SU-DHL-6 (cell line): ENCODE measurements at regions not wholly inside any gene's neighbourhood (a gene's known extent, or its start where the extent isn't known, plus 50 kb on each side); places are given as distances from the start of the nearest gene placed in this dataset.

Experiments
- H2AFZ ChIP-seq: fragments of 200-600 bp; sonication (generic); 2 replicates; pipeline ENCODE4 v1.6.1; 2014; ENCODE audit warnings: low read depth, mild to moderate bottlenecking, moderate library complexity, mixed read lengths, antibody characterized with exemption, low read length; ENCODE audit not compliant: severe bottlenecking
- H3F3A ChIP-seq: fragments of 200-600 bp; shearing (Covaris generic); 2 replicates; pipeline ENCODE4 v1.6.0; 2016; ENCODE audit warnings: antibody characterized with exemption, mild to moderate bottlenecking; ENCODE audit not compliant: insufficient read depth
- H3K27ac ChIP-seq: fragments of 200-600 bp; sonication (generic); 2 replicates; pipeline ENCODE4 v1.5.1; 2016; ENCODE audit warnings: low read depth, mild to moderate bottlenecking, low read length, moderate library complexity, mixed read lengths
- H3K27me3 ChIP-seq: fragments of 200-600 bp; sonication (generic), shearing (Covaris generic); 2 replicates; pipeline ENCODE4 v1.6.0; 2014; ENCODE audit warnings: mild to moderate bottlenecking, low read length
- H3K36me3 ChIP-seq: fragments of 200-600 bp; sonication (generic); 2 replicates; pipeline ENCODE4 v1.6.1; 2014; ENCODE audit warnings: mild to moderate bottlenecking, low read length, mixed read lengths
- H3K4me2 ChIP-seq: fragments of 300-600, 200-600 bp; shearing (Covaris generic), sonication (generic); 2 replicates; pipeline ENCODE4 v1.6.0; 2014; ENCODE audit warnings: low read length, low read depth, mild to moderate bottlenecking; ENCODE audit not compliant: poor library complexity, severe bottlenecking
- H3K4me3 ChIP-seq: fragments of 200-600 bp; sonication (generic); 2 replicates; pipeline ENCODE4 v1.5.1; 2014; ENCODE audit warnings: antibody characterized with exemption, low read length, mild to moderate bottlenecking, mixed read lengths; ENCODE audit not compliant: insufficient read depth, poor library complexity, severe bottlenecking
- H3K79me2 ChIP-seq: fragments of 200-600 bp; sonication (generic); 2 replicates; pipeline ENCODE4 v1.6.1; 2014; ENCODE audit warnings: mild to moderate bottlenecking, low read length, moderate library complexity; ENCODE audit not compliant: insufficient read depth
- H3K9ac ChIP-seq: fragments of 200-600 bp; sonication (generic); 2 replicates; pipeline ENCODE4 v1.7.0; 2014; ENCODE audit warnings: mild to moderate bottlenecking, low read length
- H3K9me2 ChIP-seq: fragments of 200-600 bp; sonication (generic); replicated peaks from 2 replicates; pipeline ENCODE4 v1.6.1; 2014; ENCODE audit warnings: low read length; ENCODE audit not compliant: insufficient read depth
- H3K9me3 ChIP-seq: fragments of 200-600 bp; sonication (generic); 2 replicates; pipeline ENCODE4 v1.6.1; 2014; ENCODE audit warnings: low read length, mixed read lengths; ENCODE audit not compliant: insufficient read depth
- H4K20me1 ChIP-seq: fragments of 200-600 bp; sonication (generic); 2 replicates; pipeline ENCODE4 v1.6.1; 2014; ENCODE audit warnings: low read depth, mild to moderate bottlenecking, antibody characterized with exemption, low read length, moderate library complexity, mixed read lengths
- CTCF ChIP-seq: fragments of 200-600 bp; sonication (generic); IDR thresholded peaks from one replicate; pipeline ENCODE4 v1.5.1; 2017; ENCODE audit warnings: antibody characterized with exemption, mild to moderate bottlenecking, low read length, moderate library complexity; ENCODE audit not compliant: insufficient read depth, poor library complexity, severe bottlenecking
- EZH2phosphoT487 ChIP-seq: fragments of 200-600 bp; sonication (generic), shearing (Covaris generic); conservative IDR thresholded peaks from 2 replicates; pipeline ENCODE4 v1.6.1; 2018; ENCODE audit warnings: mild to moderate bottlenecking, antibody characterized with exemption, low read length, moderate library complexity, mixed read lengths

GRCh38 chr13:83677985-83678384 is 204.3 kb downstream of the SLITRK1 start:
- H3K36me3 ChIP-seq = no peaks in the 10 kb centered on the region
- H4K20me1 ChIP-seq = no peaks in the 10 kb centered on the region
- TF ChIP-seq EZH2phosphoT487 (no peak), CTCF (no peak)
- no peak overlapping the region for H3K4me2 ChIP-seq
- no peaks in the 10 kb centered on the region for H3K9me3 ChIP-seq
- H3F3A ChIP-seq = no peaks in the 10 kb centered on the region
- no peak overlapping the region for H2AFZ ChIP-seq
- no peak overlapping the region for H3K4me3 ChIP-seq
- H3K9me2 ChIP-seq = no peaks in the 10 kb centered on the region
- H3K27me3 ChIP-seq = no peaks in the 10 kb centered on the region
- no peaks in the 10 kb centered on the region for H3K79me2 ChIP-seq
- no peak overlapping the region for H3K9ac ChIP-seq
- no peak overlapping the region for H3K27ac ChIP-seq

GRCh38 chr13:83672612-83673011 is 209.7 kb downstream of the SLITRK1 start:
- Histone ChIP-seq H2AFZ (no peak overlapping the region), H3K9ac (no peak overlapping the region), H4K20me1 (no peaks in the 10 kb centered on the region), H3K27ac (no peak overlapping the region), H3K79me2 (no peaks in the 10 kb centered on the region), H3K4me2 (no peak overlapping the region), H3K9me2 (no peaks in the 10 kb centered on the region), H3K4me3 (no peak overlapping the region), H3K36me3 (no peaks in the 10 kb centered on the region), H3F3A (no peaks in the 10 kb centered on the region), H3K27me3 (no peaks in the 10 kb centered on the region), H3K9me3 (no peaks in the 10 kb centered on the region)
- TF ChIP-seq EZH2phosphoT487 (no peak), CTCF (no peak)

GRCh38 chr13:83667606-83668005 is 214.7 kb downstream of the SLITRK1 start:
- Histone ChIP-seq H3K27me3 (no peaks in the 10 kb centered on the region), H3K4me3 (no peak overlapping the region), H3K4me2 (no peak overlapping the region), H2AFZ (no peak overlapping the region), H3K9me3 (no peaks in the 10 kb centered on the region), H3K36me3 (no peaks in the 10 kb centered on the region), H3K79me2 (no peaks in the 10 kb centered on the region), H3K27ac (no peak overlapping the region), H3F3A (no peaks in the 10 kb centered on the region), H3K9ac (no peak overlapping the region), H4K20me1 (no peaks in the 10 kb centered on the region), H3K9me2 (no peaks in the 10 kb centered on the region)
- TF ChIP-seq CTCF = no peak
- TF ChIP-seq EZH2phosphoT487 = no peak
